Karpas-422 (cell line): ENCODE measurements at regions not wholly inside any gene's neighbourhood (a gene's known extent, or its start where the extent isn't known, plus 50 kb on each side); places are given as distances from the start of the nearest gene placed in this dataset.

Experiments used
- DNase-seq: peaks from one replicate; pipeline ENCODE4 v3.0.0-alpha.2; 2015
- H2AFZ ChIP-seq: fragments of 200-600 bp; sonication (generic); 2 replicates; pipeline ENCODE4 v1.6.1; 2014; ENCODE audit warnings: antibody characterized with exemption, low read length, mixed read lengths
- H3K27ac ChIP-seq: fragments of 200-600 bp; sonication (generic); 2 replicates; pipeline ENCODE4 v1.5.1; 2014; ENCODE audit warnings: mild to moderate bottlenecking, low read length, moderate library complexity
- H3K27me3 ChIP-seq: fragments of 200-600 bp; sonication (generic); 2 replicates; pipeline ENCODE4 v1.6.1; 2014; ENCODE audit warnings: low read length, mixed read lengths
- H3K36me3 ChIP-seq: fragments of 200-600 bp; sonication (generic); 2 replicates; pipeline ENCODE4 v1.6.1; 2014; ENCODE audit warnings: low read length, mixed read lengths; ENCODE audit not compliant: insufficient read depth
- H3K4me1 ChIP-seq: fragments of 200-600 bp; sonication (generic); 2 replicates; pipeline ENCODE4 v1.6.1; 2014; ENCODE audit warnings: mild to moderate bottlenecking, low read length, mixed read lengths
- H3K4me2 ChIP-seq: fragments of 200-600 bp; sonication (generic); 2 replicates; pipeline ENCODE4 v1.6.1; 2014; ENCODE audit warnings: low read length, low read depth, mild to moderate bottlenecking; ENCODE audit not compliant: poor library complexity, severe bottlenecking
- H3K4me3 ChIP-seq: fragments of 200-600 bp; sonication (generic); 2 replicates; pipeline ENCODE4 v1.5.1; 2014; ENCODE audit warnings: mild to moderate bottlenecking, antibody characterized with exemption, low read length, mixed read lengths
- H3K79me2 ChIP-seq: fragments of 200-600 bp; sonication (generic); 2 replicates; pipeline ENCODE4 v1.6.1; 2014; ENCODE audit warnings: mild to moderate bottlenecking, low read length, mixed read lengths
- H3K9ac ChIP-seq: fragments of 200-600 bp; sonication (generic); 2 replicates; pipeline ENCODE4 v1.6.0; 2014; ENCODE audit warnings: low read length
- H3K9me2 ChIP-seq: fragments of 200-600 bp; sonication (generic), shearing (Covaris generic); replicated peaks from 2 replicates; pipeline ENCODE4 v1.6.0; 2014; ENCODE audit warnings: mild to moderate bottlenecking, low read length, moderate library complexity; ENCODE audit not compliant: insufficient read depth
- H3K9me3 ChIP-seq: fragments of 300-700, 200-600 bp; sonication (generic); 2 replicates; pipeline ENCODE4 v1.6.1; 2014; ENCODE audit warnings: low read length, mixed read lengths
- H4K20me1 ChIP-seq: fragments of 200-600 bp; sonication (generic); 2 replicates; pipeline ENCODE4 v1.6.1; 2014; ENCODE audit warnings: mild to moderate bottlenecking, antibody characterized with exemption, low read length, low read depth; ENCODE audit not compliant: insufficient read depth

DNA sequence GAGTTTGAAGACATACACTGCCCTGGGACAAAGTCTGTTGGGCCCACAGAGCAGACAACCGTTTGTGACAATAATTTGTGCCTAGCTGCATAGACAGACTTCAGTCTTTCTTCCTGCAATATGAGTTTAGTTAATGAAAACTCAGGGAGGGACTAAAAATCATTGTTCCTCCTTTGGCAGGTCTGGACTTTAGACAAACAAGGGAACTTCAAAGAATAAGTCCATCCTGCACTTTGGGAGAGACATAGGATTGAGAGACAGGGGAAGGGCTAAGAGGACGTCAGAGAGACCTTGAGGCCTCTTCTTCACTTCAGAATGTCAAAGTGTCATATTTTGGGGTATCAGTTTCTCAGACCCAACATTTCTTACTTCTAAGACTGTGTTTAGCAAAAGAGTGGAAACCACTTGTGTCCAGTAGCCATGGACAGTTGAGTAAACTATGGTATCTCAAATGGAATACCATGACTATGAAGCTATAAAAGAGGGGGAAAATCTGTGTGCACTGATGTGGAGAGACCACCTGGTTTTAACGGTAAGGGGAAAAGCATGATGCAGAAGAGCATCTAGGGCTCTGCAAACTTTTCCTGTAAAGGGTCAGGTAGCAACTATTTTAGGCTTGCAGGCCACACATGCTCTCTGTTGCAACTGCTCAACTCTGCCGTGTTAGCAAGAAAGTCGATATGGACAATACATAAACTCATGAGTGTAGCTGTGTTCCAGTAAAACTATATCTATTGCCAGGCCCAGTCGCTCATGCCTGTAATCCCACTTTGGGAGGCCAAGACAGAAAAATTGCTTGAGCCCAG lies 217.8 kb upstream of the SH3BP4 start:
- Histone ChIP-seq H3K4me3 (no peak overlapping the region), H3K79me2 (no peaks in the 10 kb centered on the region), H4K20me1 (no peaks in the 10 kb centered on the region), H3K4me1 (no peaks in the 10 kb centered on the region), H3K36me3 (no peaks in the 10 kb centered on the region), H3K27ac (no peak overlapping the region), H3K9ac (no peak overlapping the region), H3K9me3 (no peaks in the 10 kb centered on the region), H3K4me2 (no peak overlapping the region), H3K9me2 (no peaks in the 10 kb centered on the region), H3K27me3 (no peaks in the 10 kb centered on the region), H2AFZ (no peak overlapping the region)
- DNase-seq = no peak

DNA sequence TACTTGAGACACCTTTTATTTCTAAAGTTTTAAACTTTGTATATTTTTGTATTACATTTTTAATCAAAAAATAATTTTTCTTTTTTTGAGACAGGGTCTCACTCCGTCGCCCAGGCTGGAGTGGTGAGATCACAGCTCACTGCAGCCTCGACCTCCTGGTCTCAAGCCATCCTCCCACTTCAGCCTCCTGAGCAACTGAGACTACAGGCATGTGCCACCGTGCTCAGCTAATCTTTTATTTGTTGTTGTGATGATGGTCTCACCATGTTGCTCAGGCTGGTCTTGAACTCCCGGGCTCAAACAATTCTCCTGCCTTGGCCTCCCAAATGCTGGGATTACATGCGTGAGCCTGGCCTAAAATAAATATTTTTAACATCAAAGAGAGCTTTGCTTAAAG lies 218.7 kb upstream of the SH3BP4 start:
- H3K36me3 ChIP-seq = no peaks in the 10 kb centered on the region
- H3K27me3 ChIP-seq = no peaks in the 10 kb centered on the region
- no peaks in the 10 kb centered on the region for H3K4me1 ChIP-seq
- no peak for DNase-seq
- H3K27ac ChIP-seq = no peak overlapping the region
- H3K4me2 ChIP-seq = no peak overlapping the region
- H3K9me3 ChIP-seq = no peaks in the 10 kb centered on the region
- H3K9ac ChIP-seq = no peak overlapping the region
- no peaks in the 10 kb centered on the region for H3K79me2 ChIP-seq
- no peaks in the 10 kb centered on the region for H3K9me2 ChIP-seq
- H3K4me3 ChIP-seq = no peak overlapping the region
- H2AFZ ChIP-seq = no peak overlapping the region
- H4K20me1 ChIP-seq = no peaks in the 10 kb centered on the region

DNA sequence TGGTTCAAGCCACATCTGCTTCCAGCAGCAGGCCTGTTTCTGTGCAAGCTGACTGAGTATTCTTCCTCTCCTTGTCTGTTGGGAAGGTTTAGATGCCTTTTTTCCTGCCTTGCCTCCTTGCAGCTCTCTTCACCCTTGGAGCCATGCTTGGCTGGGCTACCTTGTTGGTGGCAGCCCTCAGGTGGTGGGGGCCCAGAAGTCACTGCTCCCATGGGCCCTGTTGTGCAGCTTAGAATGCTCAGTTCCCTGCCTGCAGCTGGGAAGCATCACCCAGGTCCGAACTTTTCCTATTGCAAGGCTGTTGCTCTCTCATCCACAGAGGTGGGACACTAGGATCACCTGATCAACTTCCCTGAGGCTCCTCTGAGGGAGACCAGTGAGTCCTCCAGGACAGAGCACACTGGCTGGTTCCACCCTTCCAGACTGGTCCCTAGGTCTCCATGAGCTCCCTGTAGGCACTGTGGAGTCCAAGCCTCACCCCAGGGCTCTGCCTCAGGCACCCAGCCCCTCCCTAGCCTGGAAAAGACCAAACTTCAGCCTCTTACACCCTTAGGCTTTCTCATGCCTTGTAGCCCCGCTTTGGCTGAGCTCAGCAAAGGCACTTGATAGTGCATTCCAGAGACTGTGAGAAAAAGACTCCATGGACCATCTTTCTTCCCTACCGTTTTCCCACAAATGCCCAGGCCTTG lies 219.3 kb upstream of the SH3BP4 start:
- Histone ChIP-seq H3K36me3 (no peaks in the 10 kb centered on the region), H4K20me1 (no peaks in the 10 kb centered on the region), H3K9ac (no peak overlapping the region), H3K4me3 (no peak overlapping the region), H3K4me1 (no peaks in the 10 kb centered on the region), H3K9me2 (no peaks in the 10 kb centered on the region), H2AFZ (no peak overlapping the region), H3K79me2 (no peaks in the 10 kb centered on the region), H3K27me3 (no peaks in the 10 kb centered on the region), H3K9me3 (no peaks in the 10 kb centered on the region), H3K4me2 (no peak overlapping the region), H3K27ac (no peak overlapping the region)
- DNase-seq = no peak

DNA sequence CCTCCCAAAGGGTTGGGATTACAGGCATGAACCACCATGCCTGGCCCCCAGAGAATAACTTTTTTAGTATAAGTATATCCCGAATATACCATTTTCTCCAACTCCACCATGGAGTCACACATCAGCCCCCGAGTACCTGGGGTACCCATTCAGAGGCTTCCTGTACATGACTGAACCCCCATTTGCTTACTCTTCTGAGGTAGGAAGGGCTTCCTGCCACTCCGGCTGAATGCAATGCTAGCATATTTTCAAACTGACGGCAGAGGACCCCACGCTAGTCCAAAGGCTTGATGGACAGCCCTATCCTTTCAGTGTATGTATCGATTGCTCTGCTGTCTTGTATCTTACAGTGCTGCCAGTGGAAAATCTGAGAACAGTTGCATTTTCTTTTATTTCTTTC lies 220.6 kb upstream of the SH3BP4 start:
- no peaks in the 10 kb centered on the region for H3K79me2 ChIP-seq
- H3K4me3 ChIP-seq = no peak overlapping the region
- H3K4me1 ChIP-seq = no peaks in the 10 kb centered on the region
- H3K27me3 ChIP-seq = no peaks in the 10 kb centered on the region
- no peak overlapping the region for H3K9ac ChIP-seq
- H3K9me3 ChIP-seq = no peaks in the 10 kb centered on the region
- no peak overlapping the region for H2AFZ ChIP-seq
- H4K20me1 ChIP-seq = no peaks in the 10 kb centered on the region
- H3K9me2 ChIP-seq = no peaks in the 10 kb centered on the region
- no peak overlapping the region for H3K4me2 ChIP-seq
- no peak overlapping the region for H3K27ac ChIP-seq
- no peaks in the 10 kb centered on the region for H3K36me3 ChIP-seq
- DNase-seq = no peak

DNA sequence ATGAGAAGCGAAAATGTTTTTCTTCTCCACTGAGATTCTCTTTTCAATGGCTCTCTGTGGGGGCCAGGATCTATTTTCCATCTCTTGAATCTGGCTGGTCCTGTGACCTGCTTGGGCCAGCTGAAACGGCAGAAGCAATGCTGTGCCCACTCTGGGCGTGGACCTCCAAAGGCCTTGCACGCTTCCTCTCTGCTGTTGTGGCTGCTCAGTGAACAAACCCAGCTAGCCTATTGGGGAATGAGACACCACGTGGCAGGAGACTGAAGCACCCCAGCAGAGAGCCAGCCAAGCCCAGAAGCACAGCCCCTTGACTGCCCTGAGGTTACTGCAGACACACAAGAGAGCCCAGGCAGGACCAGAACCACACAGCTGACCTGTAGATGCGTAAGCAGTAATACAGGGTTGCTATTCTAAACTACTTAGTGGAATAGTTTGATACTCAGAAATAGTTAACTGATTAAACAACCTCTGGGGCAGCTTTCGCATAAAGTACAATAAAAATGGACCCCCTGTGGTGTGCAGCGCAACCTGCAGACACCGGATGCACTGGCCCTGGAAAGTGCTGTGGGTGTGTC lies 221.7 kb upstream of the SH3BP4 start:
- no peak overlapping the region for H3K9ac ChIP-seq
- no peaks in the 10 kb centered on the region for H3K4me1 ChIP-seq
- no peaks in the 10 kb centered on the region for H3K9me3 ChIP-seq
- no peak for DNase-seq
- H3K79me2 ChIP-seq = no peaks in the 10 kb centered on the region
- no peaks in the 10 kb centered on the region for H3K27me3 ChIP-seq
- H3K27ac ChIP-seq = no peak overlapping the region
- H3K4me2 ChIP-seq = no peak overlapping the region
- H3K4me3 ChIP-seq = no peak overlapping the region
- H3K9me2 ChIP-seq = no peaks in the 10 kb centered on the region
- no peaks in the 10 kb centered on the region for H4K20me1 ChIP-seq
- H3K36me3 ChIP-seq = no peaks in the 10 kb centered on the region
- H2AFZ ChIP-seq = no peak overlapping the region

DNA sequence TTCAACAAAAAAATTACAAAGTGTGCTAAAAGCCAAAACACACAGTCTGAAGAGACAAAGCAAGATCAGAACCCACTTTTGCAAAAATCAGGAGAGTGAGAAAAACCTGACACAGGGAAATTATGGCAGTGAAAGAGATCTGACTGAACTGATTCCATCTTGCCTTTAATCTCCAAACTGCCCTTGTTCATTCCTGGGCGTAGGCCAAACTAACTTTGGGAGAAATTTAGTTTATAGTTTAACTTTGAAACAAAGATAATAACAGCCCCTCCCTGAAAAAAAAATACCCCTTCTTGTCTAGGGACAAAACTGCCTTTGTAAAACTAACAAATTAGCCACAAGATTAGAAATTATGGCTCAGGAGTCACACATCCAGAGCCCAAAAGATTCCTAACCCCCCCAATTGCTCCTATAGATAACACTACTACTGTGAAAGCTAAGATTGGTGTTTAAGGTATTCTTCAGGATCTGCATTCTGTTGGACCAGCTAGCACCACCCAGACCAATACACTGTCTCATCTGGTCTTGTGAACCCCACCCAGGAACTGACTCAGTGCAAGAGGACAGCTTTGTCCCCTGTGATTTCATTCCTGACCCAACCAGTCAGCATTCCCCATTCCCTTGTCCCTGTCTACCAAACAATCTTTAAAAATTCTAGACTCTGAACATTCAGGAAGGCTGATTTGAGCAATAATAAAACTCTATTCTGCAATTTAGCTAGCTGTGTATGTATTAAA lies 226.1 kb upstream of the SH3BP4 start:
- no peaks in the 10 kb centered on the region for H3K36me3 ChIP-seq
- no peaks in the 10 kb centered on the region for H4K20me1 ChIP-seq
- no peaks in the 10 kb centered on the region for H3K9me3 ChIP-seq
- no peak overlapping the region for H3K4me2 ChIP-seq
- H3K9ac ChIP-seq = no peak overlapping the region
- no peaks in the 10 kb centered on the region for H3K27me3 ChIP-seq
- no peak overlapping the region for H2AFZ ChIP-seq
- no peaks in the 10 kb centered on the region for H3K4me1 ChIP-seq
- no peak overlapping the region for H3K4me3 ChIP-seq
- no peaks in the 10 kb centered on the region for H3K79me2 ChIP-seq
- H3K9me2 ChIP-seq = no peaks in the 10 kb centered on the region
- H3K27ac ChIP-seq = no peak overlapping the region
- DNase-seq = no peak

DNA sequence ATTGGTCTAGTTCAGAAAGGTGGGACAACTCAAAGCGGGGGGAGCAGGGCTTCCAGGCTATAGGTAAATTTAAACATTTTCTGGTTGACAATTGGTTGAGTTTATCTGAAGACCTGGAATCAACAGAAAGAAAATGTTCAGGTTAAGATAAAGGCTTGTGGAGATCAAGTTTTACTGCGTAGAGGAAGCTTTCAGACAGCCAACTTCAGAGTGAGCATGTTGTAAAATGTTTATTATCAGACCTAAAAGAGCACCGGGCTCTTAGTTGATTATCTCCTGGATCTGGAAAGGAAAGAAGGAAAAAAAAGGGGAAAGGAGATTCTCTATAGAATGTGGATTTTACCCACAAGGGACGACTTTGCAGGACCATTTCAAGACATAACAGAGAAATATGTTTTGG lies 227.0 kb upstream of the SH3BP4 start:
- no peak for DNase-seq
- Histone ChIP-seq H3K4me3 (no peak overlapping the region), H3K9me3 (no peaks in the 10 kb centered on the region), H3K27me3 (no peaks in the 10 kb centered on the region), H3K4me2 (no peak overlapping the region), H3K27ac (no peak overlapping the region), H4K20me1 (no peaks in the 10 kb centered on the region), H3K9me2 (no peaks in the 10 kb centered on the region), H3K36me3 (no peaks in the 10 kb centered on the region), H2AFZ (no peak overlapping the region), H3K9ac (no peak overlapping the region), H3K79me2 (no peaks in the 10 kb centered on the region), H3K4me1 (no peaks in the 10 kb centered on the region)

DNA sequence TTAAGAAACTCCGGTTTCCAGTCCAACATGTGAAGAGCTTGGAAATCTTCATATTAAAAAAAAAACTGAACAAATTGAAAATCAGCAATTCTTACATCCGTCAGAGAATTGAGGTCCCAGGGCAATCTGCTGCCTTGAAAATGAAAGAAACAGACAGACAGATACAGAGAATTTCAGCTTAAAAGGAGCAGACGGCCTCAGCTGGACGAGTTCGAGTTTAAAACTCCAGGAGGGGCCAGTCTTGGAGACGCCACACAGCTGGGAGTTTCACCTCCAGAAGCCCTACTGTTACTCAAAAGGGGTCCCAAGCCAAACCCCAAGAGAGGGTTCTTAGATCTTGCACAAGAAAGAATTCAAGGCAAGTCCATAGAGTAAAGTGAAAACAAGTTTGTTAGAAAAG lies 226.5 kb upstream of the ARL4C start:
- Histone ChIP-seq H3K4me2 (no peak overlapping the region), H3K36me3 (no peaks in the 10 kb centered on the region), H3K9me3 (no peaks in the 10 kb centered on the region), H3K27ac (no peak overlapping the region), H3K4me3 (no peak overlapping the region), H3K79me2 (no peaks in the 10 kb centered on the region), H3K4me1 (no peaks in the 10 kb centered on the region), H4K20me1 (no peaks in the 10 kb centered on the region), H2AFZ (no peak overlapping the region), H3K27me3 (no peaks in the 10 kb centered on the region), H3K9ac (no peak overlapping the region), H3K9me2 (no peaks in the 10 kb centered on the region)
- DNase-seq = no peak
